ENCODE measurements at regions not wholly inside any gene's neighbourhood (a gene's known extent, or its start where the extent isn't known, plus 50 kb on each side); places are given as distances from the start of the nearest gene placed in this dataset.

- no peak for TF ChIP-seq POLR2A (IDR thresholded peaks at IDR 0.05; ENCODE audit: low read length)
- TF ChIP-seq GATA1 (IDR thresholded peaks at IDR 0.05; ENCODE audit: low read depth, low read length) = no peak
Observed at GRCh38 chr2:107622741-107623310, 203.9 kb upstream of the RGPD4 start.

Data from erythroblast (primary cell).